Frontal cortex (tissue), 3 donors: ENCODE measurements at regions not wholly inside any gene's neighbourhood (a gene's known extent, or its start where the extent isn't known, plus 50 kb on each side); places are given as distances from the start of the nearest gene placed in this dataset.

Source experiments
- DNase-seq, 2 donors: peaks; one replicate each; pipeline ENCODE4 v3.0.0; 2012; ENCODE audit warnings: low spot score in 2 of 2
- FAIRE-seq: peaks from 2 replicates; lab custom pipeline; 2012; peaks lifted over from hg19 to GRCh38; lab: Jason Lieb, UNC
- donor health status: control.
- donor health status: control.
- donor health status: control.

- DNase-seq (no peak), FAIRE-seq (no peak)
Measured at GRCh38 chr11:113587308-113587739, 112.1 kb upstream of the DRD2 start.

- DNase-seq: no peak
- no peak for FAIRE-seq
Measured at GRCh38 chr11:113584371-113584770, 109.2 kb upstream of the DRD2 start.

GRCh38 chr11:113581713-113582112 is 106.5 kb upstream of the DRD2 start:
- DNase-seq: no peak
- FAIRE-seq: no peak

GRCh38 chr11:113579292-113579940 is 104.2 kb upstream of the DRD2 start:
- DNase-seq: no peak
- FAIRE-seq: no peak

- FAIRE-seq (no peak), DNase-seq (no peak)
Measured at GRCh38 chr11:113578715-113579250, 103.6 kb upstream of the DRD2 start.

- FAIRE-seq (no peak), DNase-seq (no peak)
Measured at GRCh38 chr11:113578033-113578380, 102.8 kb upstream of the DRD2 start.

GRCh38 chr11:113577356-113578032 is 102.3 kb upstream of the DRD2 start:
- DNase-seq: no peak
- FAIRE-seq: no peak

GRCh38 chr11:113574586-113574985 is 99.4 kb upstream of the DRD2 start:
- no peak for DNase-seq
- FAIRE-seq: no peak

GRCh38 chr11:113574171-113574570 is 99.0 kb upstream of the DRD2 start:
- DNase-seq (no peak), FAIRE-seq (no peak)

GRCh38 chr11:113572136-113572735 is 97.0 kb upstream of the DRD2 start:
- DNase-seq (no peak), FAIRE-seq (no peak)

GRCh38 chr11:113571531-113571930 is 96.3 kb upstream of the DRD2 start:
- DNase-seq: no peak

GRCh38 chr11:113570906-113571305 is 95.7 kb upstream of the DRD2 start:
- FAIRE-seq (no peak), DNase-seq (no peak)

More at GRCh38 chr11:113571531-113571930, 96.3 kb upstream of the DRD2 start:
- no peak for FAIRE-seq

- no peak for DNase-seq
- FAIRE-seq: no peak
Measured at GRCh38 chr11:113569391-113569790, 94.2 kb upstream of the DRD2 start.

- DNase-seq (no peak), FAIRE-seq (no peak)
Measured at GRCh38 chr11:113568566-113568965, 93.4 kb upstream of the DRD2 start.

- DNase-seq (no peak), FAIRE-seq (no peak)
Measured at GRCh38 chr11:113567867-113568544, 92.8 kb upstream of the DRD2 start.

GRCh38 chr11:113567097-113567496 is 91.9 kb upstream of the DRD2 start:
- DNase-seq (no peak), FAIRE-seq (no peak)

- DNase-seq: no peak
- FAIRE-seq: no peak
Measured at GRCh38 chr11:113564527-113565130, 89.4 kb upstream of the DRD2 start.

- no peak for FAIRE-seq
- no peak for DNase-seq
Measured at GRCh38 chr11:113563766-113564526, 88.7 kb upstream of the DRD2 start.

- DNase-seq (no peak), FAIRE-seq (no peak)
Measured at GRCh38 chr11:113562981-113563461, 87.8 kb upstream of the DRD2 start.
